GM21529 (cell line): ENCODE measurements at regions not wholly inside any gene's neighbourhood (a gene's known extent, or its start where the extent isn't known, plus 50 kb on each side); places are given as distances from the start of the nearest gene placed in this dataset.

Experiments
- ATAC-seq: cut with Tn5 transposase; IDR thresholded peaks from one replicate; pipeline ENCODE4 v1.9.1; 2021; ENCODE audit not compliant: unreplicated experiment

GRCh38 chr14:97246648-97247047 is 449.5 kb downstream of the VRK1 start:
- ATAC-seq, result no peak

DNA sequence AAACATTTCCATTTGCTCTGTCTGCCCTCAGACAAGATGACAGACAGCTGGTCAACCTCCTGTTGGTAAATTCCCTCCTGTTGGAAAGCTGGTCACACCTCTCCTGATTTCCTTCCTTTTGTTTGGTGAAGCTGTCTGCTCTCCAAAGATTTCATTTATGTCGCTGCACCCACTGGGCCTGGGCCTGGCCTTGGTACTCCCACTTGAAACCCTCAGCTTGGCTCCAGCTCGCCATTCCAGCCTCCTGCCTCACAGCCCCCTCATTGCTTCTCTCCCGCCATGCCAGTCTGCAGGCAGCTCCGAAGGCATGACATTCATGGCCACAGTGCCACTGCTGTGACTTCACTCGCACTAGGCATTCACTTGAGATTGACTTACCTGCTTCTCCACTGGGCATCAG is 451.8 kb downstream of the VRK1 start:
- ATAC-seq, result no peak

DNA sequence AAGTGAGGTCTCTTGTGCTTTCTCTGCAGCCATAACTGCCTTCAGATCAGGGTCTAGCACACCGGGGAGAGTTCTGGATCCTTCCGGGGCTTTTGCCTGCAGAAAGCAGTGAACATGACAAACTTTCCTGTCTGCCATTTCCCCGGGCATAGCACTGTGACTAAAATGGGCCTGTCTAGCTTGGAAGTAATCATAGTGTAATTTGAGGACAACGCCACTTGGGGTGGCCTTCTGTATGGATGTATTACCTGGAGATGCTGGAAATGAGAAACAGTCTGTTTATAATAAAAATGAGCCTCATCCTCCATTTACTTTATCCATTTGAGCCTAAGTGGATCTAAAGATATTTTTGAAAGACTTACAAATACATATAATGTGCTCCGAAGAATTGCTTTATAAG is 453.7 kb downstream of the VRK1 start:
- no peak for ATAC-seq

DNA sequence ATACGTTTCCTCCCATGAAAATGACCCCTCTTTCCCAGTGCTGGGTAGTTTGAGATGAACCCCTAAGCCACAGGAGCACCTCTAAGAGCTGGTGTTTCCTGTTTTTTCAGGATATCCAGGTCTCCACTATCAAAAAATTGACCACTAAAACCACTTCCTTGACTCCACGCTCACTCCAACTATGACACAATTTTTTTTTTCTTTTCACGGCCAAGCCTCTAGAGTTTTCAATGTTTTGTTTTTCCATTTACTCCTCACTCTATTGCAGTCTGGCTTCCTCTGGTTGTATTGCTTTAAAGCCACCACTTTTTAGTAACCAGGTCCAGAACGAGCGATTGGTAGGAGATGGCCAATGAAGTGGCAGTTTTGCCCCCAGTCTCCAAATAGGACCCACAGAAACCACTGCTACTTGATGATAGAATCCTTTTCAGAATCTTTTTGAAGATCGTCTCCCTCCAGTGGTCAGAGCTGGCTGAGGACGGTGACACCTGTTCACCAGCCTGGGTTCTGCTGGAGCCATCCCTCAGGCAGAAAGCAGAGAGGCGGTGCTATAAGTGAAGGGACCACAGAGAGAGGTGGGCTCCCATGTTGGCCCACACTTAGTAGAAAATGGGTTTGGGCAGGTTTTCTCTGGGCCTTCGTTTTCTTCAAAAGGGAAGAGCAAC is 454.4 kb downstream of the VRK1 start:
- ATAC-seq, result no peak

DNA sequence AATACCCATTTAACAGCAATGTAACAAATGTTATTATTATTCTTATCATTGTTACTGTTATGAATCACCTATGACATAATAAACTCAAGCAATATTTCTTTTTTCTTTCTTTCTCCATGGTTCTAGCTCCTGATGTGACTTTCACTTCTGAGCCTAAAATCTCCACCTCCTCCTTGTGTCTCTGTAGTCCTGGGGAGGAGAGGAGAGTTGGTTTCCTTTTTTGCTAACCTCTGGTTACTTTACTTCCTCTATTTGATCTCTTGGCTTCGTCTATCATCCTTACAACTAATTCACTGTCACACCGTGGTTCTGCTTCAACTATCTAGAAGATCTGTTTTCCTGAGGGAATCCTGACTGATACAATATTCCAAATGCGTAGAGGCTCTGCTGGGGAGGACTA is 456.6 kb downstream of the VRK1 start:
- no peak for ATAC-seq

DNA sequence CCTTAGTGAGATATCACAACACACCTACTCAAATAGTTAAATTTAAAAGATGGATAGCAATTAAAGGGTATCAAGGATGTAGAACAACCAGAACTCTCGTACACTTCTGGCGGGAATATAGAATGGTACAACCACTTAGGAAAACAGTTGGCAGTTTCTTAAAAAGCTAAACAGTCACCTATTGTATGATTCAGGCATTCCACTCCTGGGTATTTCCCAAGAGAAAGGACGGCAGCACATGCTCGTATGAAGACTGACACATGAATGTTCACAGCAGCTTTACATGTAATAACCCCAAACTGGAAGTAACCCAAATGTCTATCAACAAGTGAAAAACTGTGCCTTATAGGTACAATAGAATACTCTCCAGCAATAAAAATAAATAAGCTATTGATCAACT is 465.2 kb downstream of the VRK1 start:
- ATAC-seq, result no peak

- no peak for ATAC-seq
Observed at GRCh38 chr14:97264516-97265230, 467.5 kb downstream of the VRK1 start.

- ATAC-seq, result no peak
Observed at GRCh38 chr14:97266653-97267052, 469.5 kb downstream of the VRK1 start.

- ATAC-seq, result no peak
Observed at GRCh38 chr14:97267509-97267908, 470.3 kb downstream of the VRK1 start.

DNA sequence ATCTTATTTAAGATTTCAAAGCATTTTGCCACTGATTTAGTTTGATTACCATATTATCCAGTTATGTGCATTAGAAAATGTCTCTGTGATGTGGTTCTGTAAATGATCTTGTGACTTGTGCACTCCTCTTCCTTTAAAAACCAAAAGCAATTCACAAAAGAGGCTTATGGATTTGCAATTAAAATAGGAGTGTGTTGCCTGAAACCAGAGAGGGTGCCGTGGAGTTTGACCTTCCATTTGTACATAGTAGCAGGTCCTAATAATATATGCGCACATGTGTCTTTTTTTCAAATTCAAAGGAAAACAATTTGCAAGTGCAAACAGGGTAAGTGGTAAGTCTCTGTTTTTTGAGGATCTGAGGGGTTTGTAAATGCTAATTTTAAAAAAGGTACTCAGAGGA is 470.9 kb downstream of the VRK1 start:
- ATAC-seq, result no peak

- ATAC-seq, result no peak
Observed at GRCh38 chr14:97270308-97270707, 473.1 kb downstream of the VRK1 start.

DNA sequence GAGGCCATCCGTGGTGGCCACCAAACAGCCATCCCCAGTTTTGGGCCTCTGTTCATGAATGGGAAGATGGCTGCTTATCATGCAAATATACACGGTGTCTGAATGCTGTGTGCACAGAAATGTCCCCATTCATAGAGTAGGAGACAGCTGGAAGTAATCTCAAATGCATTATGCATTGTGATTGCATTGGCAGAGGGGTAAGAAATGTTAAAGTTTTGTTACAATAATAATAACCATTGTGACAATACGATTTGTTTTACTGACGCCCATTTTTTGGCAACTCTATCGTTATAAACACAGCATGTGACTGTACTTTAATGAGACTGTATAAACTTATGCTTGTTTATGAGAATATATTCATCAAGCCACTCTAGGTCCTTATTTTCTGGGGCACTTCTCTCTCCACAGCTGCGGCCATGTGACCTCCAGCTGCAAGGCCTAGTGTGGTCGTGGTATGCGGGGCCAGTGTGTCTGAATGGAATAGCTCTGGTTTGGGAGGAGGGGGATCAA is 474.3 kb downstream of the VRK1 start:
- ATAC-seq, result no peak

- ATAC-seq, result no peak
Observed at GRCh38 chr14:97273540-97273939, 476.4 kb downstream of the VRK1 start.

DNA sequence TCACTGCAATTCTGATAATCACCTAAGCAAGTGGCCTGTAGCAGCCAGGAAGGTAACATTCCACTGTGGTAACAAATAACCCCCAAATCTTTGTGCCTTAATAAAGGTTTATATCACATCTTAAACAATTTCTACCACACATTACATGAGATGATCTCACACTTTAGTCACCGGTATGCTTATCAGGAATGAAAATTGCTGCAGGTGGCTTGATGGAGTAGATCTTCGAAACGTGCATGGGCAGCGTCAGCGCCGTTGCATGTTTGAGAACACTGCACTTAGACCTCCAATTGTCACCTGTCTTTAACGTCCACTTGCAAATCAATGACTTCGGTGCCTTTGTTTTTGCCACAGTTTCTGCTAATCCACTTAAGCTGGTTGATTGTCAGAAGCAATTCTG is 477.4 kb downstream of the VRK1 start:
- ATAC-seq, result no peak

GRCh38 chr14:97275276-97275675 is 478.1 kb downstream of the VRK1 start:
- ATAC-seq, result no peak

- no peak for ATAC-seq
Observed at GRCh38 chr14:97276573-97276972, 479.4 kb downstream of the VRK1 start.

GRCh38 chr14:97277711-97278110 is 480.5 kb downstream of the VRK1 start:
- ATAC-seq, result no peak

DNA sequence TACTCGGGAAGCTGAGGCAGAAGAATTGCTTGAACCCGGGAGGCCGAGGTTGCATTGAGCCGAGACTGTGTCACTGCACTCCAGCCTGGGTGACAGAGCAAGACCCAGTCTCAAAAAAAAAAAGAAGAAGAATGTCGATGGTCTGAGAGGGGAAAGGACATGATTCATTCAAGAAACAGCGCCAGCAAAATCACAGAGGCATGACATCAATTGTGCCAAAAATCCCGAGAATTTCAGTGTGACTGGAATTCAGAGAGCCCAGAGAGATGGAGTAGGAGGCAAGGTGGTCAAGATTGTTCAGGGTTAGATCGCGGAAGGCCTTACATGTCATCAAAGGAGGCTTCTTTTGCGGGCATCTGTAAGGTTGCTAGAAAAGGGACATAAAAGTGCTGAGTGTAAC is 483.3 kb downstream of the VRK1 start:
- ATAC-seq, result no peak

- ATAC-seq, result no peak
Observed at GRCh38 chr14:97281741-97282140, 484.6 kb downstream of the VRK1 start.

DNA sequence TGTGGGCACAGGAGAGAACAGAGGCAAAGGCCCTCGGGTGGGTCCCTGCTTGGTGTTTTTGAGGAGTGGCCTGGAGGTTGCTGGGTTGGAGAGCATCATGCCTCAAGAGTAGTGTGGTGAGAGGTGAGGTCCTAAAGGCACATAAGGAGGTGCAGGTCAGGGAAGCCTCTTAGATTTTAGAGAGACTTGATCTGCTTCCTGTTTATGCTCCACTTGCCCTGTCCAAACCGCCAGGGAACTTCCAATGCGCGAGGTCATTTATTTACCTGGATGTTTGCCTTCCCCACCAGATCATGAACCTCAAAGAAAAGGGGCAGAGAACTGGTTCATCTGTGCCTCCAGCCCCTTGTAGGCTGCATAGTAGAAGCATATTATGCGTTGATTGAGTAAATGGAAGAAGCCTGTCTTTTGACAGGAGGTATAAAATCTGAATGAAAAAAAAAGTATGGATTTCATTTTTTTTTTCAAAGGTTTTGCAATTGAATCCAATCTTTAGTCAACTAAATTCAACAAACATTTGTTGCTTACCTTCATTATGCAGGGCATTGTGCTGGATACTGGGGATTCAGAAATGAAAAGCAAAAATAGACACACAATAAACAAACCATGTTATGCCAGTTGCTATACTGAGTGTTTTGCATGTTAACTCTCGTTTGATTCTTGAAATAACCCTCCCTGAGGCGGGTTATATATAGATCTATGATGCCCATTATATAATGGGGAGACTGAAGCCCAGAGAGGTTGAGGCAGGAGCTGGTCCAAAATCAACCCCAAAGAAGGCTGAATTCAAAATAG is 485.2 kb downstream of the VRK1 start:
- no peak for ATAC-seq

DNA sequence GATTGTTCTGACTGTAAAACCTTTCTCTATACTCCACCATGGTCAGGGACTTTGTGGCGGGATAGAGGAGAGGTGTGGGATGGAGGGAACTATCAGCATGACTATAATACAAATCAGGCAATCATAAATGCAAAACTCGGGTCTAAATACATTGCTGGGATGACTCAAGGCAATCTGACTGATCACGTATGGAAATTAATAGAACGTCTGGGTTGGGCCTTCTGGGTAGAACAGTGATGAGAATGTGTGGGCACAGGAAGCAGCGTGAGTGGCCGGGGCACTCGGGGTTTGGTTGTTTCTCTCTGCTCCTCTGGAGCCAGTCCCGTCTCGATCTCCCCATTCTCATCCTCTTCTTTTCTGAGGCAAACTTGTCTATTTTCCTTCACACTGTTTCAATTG is 485.8 kb downstream of the VRK1 start:
- ATAC-seq, result no peak

GRCh38 chr14:97283426-97283825 is 486.2 kb downstream of the VRK1 start:
- ATAC-seq, result no peak
